ENCODE measurements at regions not wholly inside any gene's neighbourhood (a gene's known extent, or its start where the extent isn't known, plus 50 kb on each side); places are given as distances from the start of the nearest gene placed in this dataset.

DNA sequence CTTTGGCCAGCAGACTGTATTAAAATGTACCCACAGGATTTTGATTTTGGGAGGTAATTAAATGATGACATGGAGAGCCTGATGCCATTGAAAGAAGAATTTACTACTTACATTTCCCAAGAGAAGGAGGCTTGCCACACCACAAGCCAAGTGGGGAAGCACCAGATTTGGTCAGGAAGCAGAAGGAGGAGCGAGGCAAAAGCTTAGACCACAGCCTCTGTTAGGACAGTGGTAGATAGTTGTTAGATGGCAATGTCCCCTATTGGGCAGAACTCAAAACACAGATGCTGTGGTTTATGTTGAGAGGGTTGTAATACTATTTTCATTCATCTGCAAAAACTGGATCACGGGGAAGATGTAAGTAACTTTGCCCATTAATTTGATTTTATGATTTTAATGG lies 709.4 kb downstream of the VRK1 start:
- H3K4me3 ChIP-seq (replicated peaks; ENCODE audit: low read depth, low read length): no peak overlapping the region
- TF ChIP-seq, protein P1, sequence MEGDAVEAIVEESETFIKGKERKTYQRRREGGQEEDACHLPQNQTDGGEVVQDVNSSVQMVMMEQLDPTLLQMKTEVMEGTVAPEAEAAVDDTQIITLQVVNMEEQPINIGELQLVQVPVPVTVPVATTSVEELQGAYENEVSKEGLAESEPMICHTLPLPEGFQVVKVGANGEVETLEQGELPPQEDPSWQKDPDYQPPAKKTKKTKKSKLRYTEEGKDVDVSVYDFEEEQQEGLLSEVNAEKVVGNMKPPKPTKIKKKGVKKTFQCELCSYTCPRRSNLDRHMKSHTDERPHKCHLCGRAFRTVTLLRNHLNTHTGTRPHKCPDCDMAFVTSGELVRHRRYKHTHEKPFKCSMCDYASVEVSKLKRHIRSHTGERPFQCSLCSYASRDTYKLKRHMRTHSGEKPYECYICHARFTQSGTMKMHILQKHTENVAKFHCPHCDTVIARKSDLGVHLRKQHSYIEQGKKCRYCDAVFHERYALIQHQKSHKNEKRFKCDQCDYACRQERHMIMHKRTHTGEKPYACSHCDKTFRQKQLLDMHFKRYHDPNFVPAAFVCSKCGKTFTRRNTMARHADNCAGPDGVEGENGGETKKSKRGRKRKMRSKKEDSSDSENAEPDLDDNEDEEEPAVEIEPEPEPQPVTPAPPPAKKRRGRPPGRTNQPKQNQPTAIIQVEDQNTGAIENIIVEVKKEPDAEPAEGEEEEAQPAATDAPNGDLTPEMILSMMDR (IDR thresholded peaks at IDR 0.05; ENCODE audit: insufficient read depth, low read length, poor library complexity, severe bottlenecking): no peak
- H3K27me3 ChIP-seq (replicated peaks; ENCODE audit: control insufficient read depth, insufficient read depth, low read length): no peaks in the 10 kb centered on the region
- no peak for DNase-seq (ENCODE audit: extremely low read depth, insufficient read length)
- no peaks in the 10 kb centered on the region for H3K36me3 ChIP-seq (ENCODE audit: control insufficient read depth, insufficient read depth, low read length)

DNA sequence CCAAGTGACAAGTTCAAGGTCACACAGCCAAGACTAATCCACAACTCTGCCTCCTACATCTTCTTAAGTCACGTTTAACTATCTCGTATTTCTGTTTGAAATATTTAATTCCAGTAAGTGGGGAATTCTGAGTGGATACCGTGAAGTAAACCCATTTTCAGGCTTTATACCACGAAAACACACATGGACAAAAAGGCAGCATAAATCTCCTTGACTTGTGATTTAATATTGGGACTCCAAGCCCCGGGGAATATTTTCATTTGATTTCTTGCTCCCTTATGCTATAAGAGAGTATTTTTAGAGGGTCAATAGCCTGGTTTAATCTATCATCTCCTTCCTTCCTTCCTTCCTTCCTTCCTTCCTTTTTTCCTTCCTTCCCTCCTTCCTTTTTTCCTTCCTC lies 716.7 kb downstream of the VRK1 start:
- TF ChIP-seq, protein P1 (IDR thresholded peaks at IDR 0.05; ENCODE audit: insufficient read depth, low read length, poor library complexity, severe bottlenecking): no peak

DNA sequence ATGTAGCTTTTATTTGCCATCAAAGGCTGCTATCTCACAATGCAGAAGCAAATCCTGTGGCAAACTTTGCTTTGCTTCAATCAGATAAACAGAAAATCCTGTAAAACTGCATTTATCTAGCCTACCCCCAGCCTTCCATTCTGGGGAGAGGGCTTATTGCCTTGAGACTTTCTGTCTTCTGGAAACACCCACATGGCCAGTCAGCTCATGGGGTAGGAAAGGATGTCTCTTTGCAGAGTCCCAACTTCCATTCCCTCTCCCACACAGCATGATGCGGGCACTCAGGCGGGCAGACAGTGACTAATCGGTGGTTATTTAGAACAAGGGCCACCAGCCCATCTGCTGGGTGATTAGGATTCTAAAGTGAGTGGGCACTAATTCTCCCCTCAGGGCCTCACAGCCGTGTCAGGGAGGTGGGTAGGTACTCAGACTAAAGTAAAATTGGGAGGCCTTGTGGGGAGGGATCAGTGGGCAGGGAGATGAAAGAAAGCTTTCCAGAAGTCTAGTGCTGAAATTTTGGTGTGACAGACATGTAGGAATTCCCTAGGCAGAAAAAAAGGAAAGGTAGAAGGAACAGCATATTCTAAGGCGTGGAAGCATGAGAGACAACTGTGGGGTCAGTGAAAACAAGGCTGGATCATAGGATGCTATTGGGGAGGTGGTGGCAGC lies 720.5 kb downstream of the VRK1 start:
- TF ChIP-seq, protein P1 (IDR thresholded peaks at IDR 0.05; ENCODE audit: insufficient read depth, low read length, poor library complexity, severe bottlenecking): no peak
- no peaks in the 10 kb centered on the region for H3K36me3 ChIP-seq (ENCODE audit: control insufficient read depth, insufficient read depth, low read length)
- H3K4me3 ChIP-seq (replicated peaks; ENCODE audit: low read depth, low read length): no peak overlapping the region
- DNase-seq (ENCODE audit: extremely low read depth, insufficient read length): no peak
- no peaks in the 10 kb centered on the region for H3K27me3 ChIP-seq (replicated peaks; ENCODE audit: control insufficient read depth, insufficient read depth, low read length)

More for the DNA sequence above, 716.7 kb downstream of the VRK1 start:
- no peak for DNase-seq (ENCODE audit: extremely low read depth, insufficient read length)
- Histone ChIP-seq H3K4me3 (replicated peaks; ENCODE audit: low read depth, low read length) (no peak overlapping the region), H3K36me3 (ENCODE audit: control insufficient read depth, insufficient read depth, low read length) (no peaks in the 10 kb centered on the region), H3K27me3 (replicated peaks; ENCODE audit: control insufficient read depth, insufficient read depth, low read length) (no peaks in the 10 kb centered on the region)

DNA sequence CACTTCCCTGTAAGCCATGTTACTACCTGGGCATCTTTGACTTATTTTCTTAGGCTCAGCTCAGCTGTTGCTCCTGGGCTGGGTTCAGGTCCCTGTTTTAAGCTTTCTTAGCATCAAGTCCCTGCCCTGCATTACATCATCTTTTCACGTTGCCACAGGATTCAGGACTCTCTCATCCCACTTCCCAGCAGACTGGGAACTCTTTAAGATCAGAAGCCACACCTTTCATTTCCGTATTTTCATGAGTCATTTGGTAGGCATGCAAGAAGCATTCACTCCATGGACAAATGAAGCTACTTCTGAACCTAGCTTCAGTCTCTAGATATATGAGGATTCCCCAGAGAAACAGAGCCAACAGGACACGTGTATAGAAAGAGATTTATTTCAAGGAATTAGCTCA lies 726.8 kb downstream of the VRK1 start:
- Histone ChIP-seq H3K4me3 (replicated peaks; ENCODE audit: low read depth, low read length) (no peak overlapping the region), H3K36me3 (ENCODE audit: control insufficient read depth, insufficient read depth, low read length) (no peaks in the 10 kb centered on the region), H3K27me3 (replicated peaks; ENCODE audit: control insufficient read depth, insufficient read depth, low read length) (no peaks in the 10 kb centered on the region)
- DNase-seq (ENCODE audit: extremely low read depth, insufficient read length): no peak
- TF ChIP-seq, protein P1 (IDR thresholded peaks at IDR 0.05; ENCODE audit: insufficient read depth, low read length, poor library complexity, severe bottlenecking): no peak

DNA sequence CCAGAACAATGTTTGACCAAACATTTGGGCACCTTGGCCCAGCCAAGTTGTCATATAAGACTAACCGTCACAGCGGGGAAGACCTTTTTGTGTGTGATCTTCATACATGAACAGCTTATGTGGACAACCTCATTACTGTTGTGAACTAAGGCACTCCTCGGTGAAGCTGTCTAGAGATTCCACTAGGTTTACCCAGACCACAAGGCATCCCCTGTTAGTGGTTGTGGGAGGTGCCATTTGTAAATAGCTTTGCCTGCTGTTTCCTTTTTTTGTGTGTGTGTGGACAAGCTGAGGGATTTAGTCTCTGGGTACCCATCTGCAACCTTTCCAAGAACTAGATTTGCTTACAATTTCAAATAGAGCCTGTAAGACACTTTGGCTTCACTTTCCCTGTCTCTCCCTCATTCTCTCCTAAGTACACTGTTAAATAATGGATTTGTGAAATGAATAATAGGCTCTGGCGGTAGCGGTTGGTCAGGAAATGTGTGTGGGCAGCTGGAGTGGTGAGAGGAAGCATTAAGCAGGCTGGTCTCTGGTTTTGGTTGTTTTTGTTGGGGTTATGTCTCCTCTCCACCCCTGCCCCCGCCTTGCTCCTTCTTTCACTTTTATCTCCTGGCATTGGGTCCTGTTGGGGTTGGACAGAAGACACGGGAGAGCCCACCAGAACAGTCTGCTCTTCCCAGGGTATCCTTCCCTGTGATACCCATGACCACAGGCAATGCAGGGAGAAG lies 727.6 kb downstream of the VRK1 start:
- Histone ChIP-seq H3K27me3 (replicated peaks; ENCODE audit: control insufficient read depth, insufficient read depth, low read length) (no peaks in the 10 kb centered on the region), H3K4me3 (replicated peaks; ENCODE audit: low read depth, low read length) (no peak overlapping the region), H3K36me3 (ENCODE audit: control insufficient read depth, insufficient read depth, low read length) (no peaks in the 10 kb centered on the region)
- TF ChIP-seq, protein P1 (IDR thresholded peaks at IDR 0.05; ENCODE audit: insufficient read depth, low read length, poor library complexity, severe bottlenecking): no peak
- no peak for DNase-seq (ENCODE audit: extremely low read depth, insufficient read length)

Data from GM06990 (cell line).